PC-9 (cell line): ENCODE measurements at regions not wholly inside any gene's neighbourhood (a gene's known extent, or its start where the extent isn't known, plus 50 kb on each side); places are given as distances from the start of the nearest gene placed in this dataset.

Experiments
- BruUV-seq: library from RNA; stranded (reverse); fragments of 400-500 nt; replicated peaks from 2 replicates; lab custom pipeline; 2021; lab: Mats Ljungman, UMichigan
- CTCF ChIA-PET: fragments of 300-600 bp; sonication (Branson Sonifier 250); formaldehyde crosslinking; loops from one replicate; lab custom pipeline; 2022; ENCODE audit warnings: antibody characterized with exemption; lab: Charles Lee
- POLR2A ChIA-PET: fragments of 300-600 bp; sonication (Branson Sonifier 250); formaldehyde crosslinking; loops from one replicate; lab custom pipeline; 2022; ENCODE audit warnings: antibody characterized with exemption; ENCODE audit not compliant: unreplicated experiment; lab: Charles Lee
- DNase-seq, 2 experiments: peaks; one replicate each; pipeline versions ENCODE4 v3.0.0 to v3.0.0-alpha.2; 2015 to 2022; ENCODE audit warnings: mixed read lengths in 1 of 2
- H2AFZ ChIP-seq: fragments of 200-600 bp; sonication (generic); 2 replicates; pipeline ENCODE4 v1.8.1; 2017; ENCODE audit warnings: antibody characterized with exemption
- H3F3A ChIP-seq: fragments of 200-600 bp; sonication (generic); 2 replicates; pipeline ENCODE4 v1.8.1; 2017; ENCODE audit warnings: antibody characterized with exemption, mild to moderate bottlenecking, low read depth; ENCODE audit not compliant: insufficient read depth
- H3K27ac ChIP-seq: fragments of 200-600 bp; sonication (generic); 2 replicates; pipeline ENCODE4 v1.6.1; 2016; ENCODE audit warnings: mixed run types
- H3K27me3 ChIP-seq: fragments of 200-600 bp; sonication (generic); 2 replicates; pipeline ENCODE4 v1.6.1; 2016; ENCODE audit warnings: low read depth, mixed run types; ENCODE audit not compliant: insufficient read depth
- H3K36me3 ChIP-seq: fragments of 200-600 bp; sonication (generic); 2 replicates; pipeline ENCODE4 v1.6.1; 2016; ENCODE audit warnings: low read depth, mixed run types
- H3K4me1 ChIP-seq: fragments of 200-600 bp; sonication (generic); replicated peaks from 2 replicates; pipeline ENCODE4 v1.6.1; 2016; ENCODE audit warnings: mixed run types; ENCODE audit not compliant: insufficient read depth
- H3K4me2 ChIP-seq: fragments of 200-600 bp; sonication (generic); 2 replicates; pipeline ENCODE4 v1.6.1; 2017; ENCODE audit warnings: mixed run types
- H3K4me3 ChIP-seq: fragments of 200-600 bp; sonication (generic); 2 replicates; pipeline ENCODE4 v1.6.1; 2016; ENCODE audit warnings: mixed run types
- H3K79me2 ChIP-seq: fragments of 200-600 bp; sonication (generic); 2 replicates; pipeline ENCODE4 v1.6.1; 2017; ENCODE audit warnings: low read depth, mixed run types
- H3K9me2 ChIP-seq: fragments of 200-600 bp; sonication (generic); 2 replicates; pipeline ENCODE4 v1.8.1; 2017; ENCODE audit warnings: mild to moderate bottlenecking; ENCODE audit not compliant: insufficient read depth
- H3K9me3 ChIP-seq: fragments of 200-600 bp; sonication (generic); 2 replicates; pipeline ENCODE4 v1.8.1; 2016; ENCODE audit warnings: low read depth; ENCODE audit not compliant: insufficient read depth
- H4K20me1 ChIP-seq: fragments of 200-600 bp; sonication (generic); 2 replicates; pipeline ENCODE4 v1.8.1; 2017; ENCODE audit not compliant: insufficient read depth
- CTCF ChIP-seq: fragments of 200-600 bp; sonication (generic); conservative IDR thresholded peaks from 2 replicates; pipeline ENCODE4 v1.6.1; 2017; ENCODE audit warnings: mixed run types, antibody characterized with exemption, mild to moderate bottlenecking, moderate library complexity
- EZH2 ChIP-seq: fragments of 200-600 bp; sonication (generic); IDR thresholded peaks from 2 replicates; pipeline ENCODE4 v1.8.0; 2017; ENCODE audit warnings: antibody characterized with exemption, low read depth
- intact Hi-C: fragments of 100-400 bp; cut with micrococcal nuclease; formaldehyde crosslinking; loops from one replicate; pipeline ENCODE4 v1.10.0; 2022; ENCODE audit not compliant: unreplicated experiment

- Histone ChIP-seq H3K27me3 (peaks cover 41% of the 10 kb centered on the region), H3F3A (no peaks in the 10 kb centered on the region), H3K9me2 (no peaks in the 10 kb centered on the region), H4K20me1 (no peaks in the 10 kb centered on the region), H3K36me3 (no peaks in the 10 kb centered on the region), H2AFZ (no peak overlapping the region), H3K4me3 (no peak overlapping the region), H3K27ac (no peak overlapping the region), H3K4me1 (no peaks in the 10 kb centered on the region), H3K9me3 (no peaks in the 10 kb centered on the region), H3K79me2 (no peaks in the 10 kb centered on the region), H3K4me2 (no peak overlapping the region)
- intact Hi-C loops: loop anchor here (5.0 kb wide), 1 partner anchor 473 kb away; the partner anchor contains the start of gene MISP3
- no peak for DNase-seq
- CTCF ChIA-PET: no interaction called here
- TF ChIP-seq EZH2 (no peak), CTCF (no peak)
- no TSS peak for BruUV-seq
- POLR2A ChIA-PET: no interaction called here
Observed at GRCh38 chr19:13599681-13600080, 93.4 kb upstream of the CACNA1A start.

GRCh38 chr19:13598098-13598497 is 91.8 kb upstream of the CACNA1A start:
- Histone ChIP-seq H2AFZ (no peak overlapping the region), H3K9me3 (no peaks in the 10 kb centered on the region), H4K20me1 (no peaks in the 10 kb centered on the region), H3F3A (no peaks in the 10 kb centered on the region), H3K4me3 (no peak overlapping the region), H3K27ac (no peak overlapping the region), H3K27me3 (peaks cover 32% of the 10 kb centered on the region), H3K36me3 (no peaks in the 10 kb centered on the region), H3K79me2 (no peaks in the 10 kb centered on the region), H3K4me2 (no peak overlapping the region), H3K9me2 (no peaks in the 10 kb centered on the region), H3K4me1 (no peaks in the 10 kb centered on the region)
- ChIA-PET CTCF (interaction anchor here (0.7 kb wide), 1 partner anchor 22 kb away, joined by 5 read pairs; no protein-coding TSS in a partner anchor), POLR2A (interaction anchor here (0.7 kb wide), 1 partner anchor 59 kb away, joined by 4 read pairs; no protein-coding TSS in a partner anchor)
- intact Hi-C loops: loop anchor here (5.0 kb wide), 1 partner anchor 474 kb away; the partner anchor contains the start of gene MISP3
- no peak for TF ChIP-seq CTCF
- TF ChIP-seq EZH2: no peak
- no TSS peak for BruUV-seq
- DNase-seq: no peak

- Histone ChIP-seq H3K79me2 (no peaks in the 10 kb centered on the region), H3K9me2 (no peaks in the 10 kb centered on the region), H3K27me3 (peaks cover 31% of the 10 kb centered on the region), H3K4me2 (no peak overlapping the region), H2AFZ (no peak overlapping the region), H3K36me3 (no peaks in the 10 kb centered on the region), H3K4me1 (no peaks in the 10 kb centered on the region), H3F3A (no peaks in the 10 kb centered on the region), H3K27ac (no peak overlapping the region), H3K4me3 (no peak overlapping the region), H4K20me1 (no peaks in the 10 kb centered on the region), H3K9me3 (no peaks in the 10 kb centered on the region)
- no TSS peak for BruUV-seq
- ChIA-PET POLR2A (interaction anchor here (0.7 kb wide), 1 partner anchor 60 kb away, joined by 4 read pairs; no protein-coding TSS in a partner anchor), CTCF (interaction anchor here (0.7 kb wide), 1 partner anchor 22 kb away, joined by 5 read pairs; no protein-coding TSS in a partner anchor)
- intact Hi-C loops: loop anchor here (1.0 to 5.0 kb wide), 3 partner anchors 124 to 475 kb away; partner anchors contain the start of gene MISP3
- DNase-seq: peak; percentile 40 to 43
- TF ChIP-seq EZH2 (no peak), CTCF (peak; percentile 78)
Observed at GRCh38 chr19:13597640-13598039, 91.4 kb upstream of the CACNA1A start.
